ENCODE measurements at regions not wholly inside any gene's neighbourhood (a gene's known extent, or its start where the extent isn't known, plus 50 kb on each side); places are given as distances from the start of the nearest gene placed in this dataset.

- TF ChIP-seq ATF2 (tag by site-specific recombination; IDR thresholded peaks at IDR 0.05; ENCODE audit: low read depth) (no peak), ZNF510 (tag by site-specific recombination; IDR thresholded peaks at IDR 0.05; ENCODE audit: insufficient replicate concordance) (no peak), CTCF (tag by site-specific recombination; IDR thresholded peaks at IDR 0.05) (no peak), SALL2 (tag by site-specific recombination; IDR thresholded peaks at IDR 0.05; ENCODE audit: borderline replicate concordance) (no peak), IKZF3 (tag by site-specific recombination; IDR thresholded peaks at IDR 0.05) (no peak), ZFP3 (tag by site-specific recombination; IDR thresholded peaks at IDR 0.05; ENCODE audit: low read depth) (no peak)
These were observed 226.8 kb downstream of the LACC1 start for GRCh38 chr13:44106266-44107152.
